ENCODE measurements at regions not wholly inside any gene's neighbourhood (a gene's known extent, or its start where the extent isn't known, plus 50 kb on each side); places are given as distances from the start of the nearest gene placed in this dataset.

DNA sequence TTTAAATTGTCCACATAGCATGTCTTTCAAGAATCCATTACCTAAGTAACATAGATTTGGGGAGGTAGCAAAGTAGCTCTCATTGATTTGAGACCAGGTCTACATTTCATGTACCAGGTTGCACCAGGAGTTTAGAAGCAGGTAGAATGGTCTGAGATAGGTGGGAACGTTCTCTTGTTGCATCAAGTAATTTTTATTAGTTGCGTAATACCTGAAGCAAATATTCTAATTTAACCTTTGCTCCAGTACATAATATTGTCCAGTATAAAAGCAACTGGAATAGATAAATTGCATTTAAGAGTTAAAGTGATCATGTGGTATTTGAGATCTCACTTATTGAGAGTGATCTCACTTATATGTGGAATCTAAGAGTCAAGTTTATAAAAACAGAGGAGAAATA lies 597.1 kb upstream of the PRMT6 start:
- no peak overlapping the region for H3K4me2 ChIP-seq (replicated peaks; ENCODE audit: extremely low read depth, low read length, poor library complexity, severe bottlenecking)
- H3K36me3 ChIP-seq (replicated peaks in 1 of 2; ENCODE audit: control insufficient read depth in 1 of 2, insufficient read depth in 2 of 2, low read length in 2 of 2): no peaks in the 10 kb centered on the region
- no peaks in the 10 kb centered on the region for H3K36me3 Mint-ChIP-seq
- H3K27ac ChIP-seq (ENCODE audit: low read depth in 1 of 2, low read length in 2 of 2): no peak overlapping the region
- no peak overlapping the region for H3K27ac Mint-ChIP-seq
- WGBS (ENCODE audit: insufficient coverage): no CpG with 5 or more reads among the region's 2 CpGs
- no peak overlapping the region for H3K4me3 ChIP-seq (replicated peaks in 1 of 3; ENCODE audit: low read depth in 2 of 3, low read length in 3 of 3)
- no peaks in the 10 kb centered on the region for H3K27me3 ChIP-seq (ENCODE audit: control insufficient read depth in 2 of 2, insufficient read depth in 2 of 2, low read length in 2 of 2)
- intact Hi-C loops (cut with micrococcal nuclease): no loop called here
- no peaks in the 10 kb centered on the region for H3K4me1 Mint-ChIP-seq
- H4K20me1 ChIP-seq (ENCODE audit: insufficient read depth, low read length): no peaks in the 10 kb centered on the region
- no peaks in the 10 kb centered on the region for H3K27me3 Mint-ChIP-seq (ENCODE audit: low read depth in 3 of 3)
- TF ChIP-seq CTCF (IDR thresholded peaks at IDR 0.05): no peak
- H3K4me1 ChIP-seq (ENCODE audit: control insufficient read depth in 1 of 2, insufficient read depth in 2 of 2, low read length in 2 of 2): no peaks in the 10 kb centered on the region
- no peak for DNase-seq
- peaks cover 0 to 7% (median 2%) of the 10 kb centered on the region in 7 donors for H3K9me3 Mint-ChIP-seq
- peaks cover 0 to 6% of the 10 kb centered on the region in 2 donors for H3K9me3 ChIP-seq (replicated peaks in 1 of 2; ENCODE audit: control insufficient read depth in 1 of 2, insufficient read depth in 1 of 2, low read length in 2 of 2)
- H3K4me3 Mint-ChIP-seq: no peak overlapping the region
- H3K9ac ChIP-seq (ENCODE audit: insufficient read depth, low read length, poor library complexity, severe bottlenecking): no peak overlapping the region
- no peaks in the 10 kb centered on the region for H3K79me2 ChIP-seq (ENCODE audit: insufficient read depth, low read length)
- no peak overlapping the region for H2AFZ ChIP-seq (ENCODE audit: insufficient read depth, low read depth, low read length, poor library complexity, severe bottlenecking)

DNA sequence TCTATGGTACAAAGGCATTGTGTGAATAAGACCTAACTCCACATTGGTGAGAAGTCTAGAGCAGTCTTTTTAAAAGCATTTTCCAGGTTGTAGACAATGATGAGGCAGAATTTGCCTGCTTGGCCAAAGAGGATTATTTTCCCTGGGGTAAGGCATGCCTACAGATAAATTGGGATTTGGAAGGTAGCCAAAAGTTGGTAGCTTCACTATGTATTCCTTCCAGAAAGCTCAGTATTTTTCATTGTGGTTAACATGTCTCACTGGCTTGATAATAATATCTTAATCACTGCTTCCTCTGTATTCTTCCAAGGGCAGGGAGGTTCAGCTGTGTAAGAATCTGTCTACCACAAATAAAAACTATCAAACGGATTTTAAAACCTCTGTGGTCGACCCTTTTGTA lies 590.8 kb upstream of the PRMT6 start:
- peaks cover 0 to 2% (median 0%) of the 10 kb centered on the region in 3 donors for H3K27me3 Mint-ChIP-seq (ENCODE audit: low read depth in 3 of 3)
- Histone ChIP-seq H3K27me3 (ENCODE audit: control insufficient read depth in 2 of 2, insufficient read depth in 2 of 2, low read length in 2 of 2) (no peaks in the 10 kb centered on the region), H4K20me1 (ENCODE audit: insufficient read depth, low read length) (no peaks in the 10 kb centered on the region), H2AFZ (ENCODE audit: insufficient read depth, low read depth, low read length, poor library complexity, severe bottlenecking) (no peak overlapping the region), H3K9me3 (replicated peaks in 1 of 2; ENCODE audit: control insufficient read depth in 1 of 2, insufficient read depth in 1 of 2, low read length in 2 of 2) (peaks cover 12 to 23% of the 10 kb centered on the region in 2 donors), H3K36me3 (replicated peaks in 1 of 2; ENCODE audit: control insufficient read depth in 1 of 2, insufficient read depth in 2 of 2, low read length in 2 of 2) (no peaks in the 10 kb centered on the region), H3K27ac (ENCODE audit: low read depth in 1 of 2, low read length in 2 of 2) (no peak overlapping the region), H3K9ac (ENCODE audit: insufficient read depth, low read length, poor library complexity, severe bottlenecking) (no peak overlapping the region), H3K4me3 (replicated peaks in 1 of 3; ENCODE audit: low read depth in 2 of 3, low read length in 3 of 3) (no peak overlapping the region), H3K4me1 (ENCODE audit: control insufficient read depth in 1 of 2, insufficient read depth in 2 of 2, low read length in 2 of 2) (no peaks in the 10 kb centered on the region), H3K4me2 (replicated peaks; ENCODE audit: extremely low read depth, low read length, poor library complexity, severe bottlenecking) (no peak overlapping the region), H3K79me2 (ENCODE audit: insufficient read depth, low read length) (no peaks in the 10 kb centered on the region)
- no peaks in the 10 kb centered on the region for H3K36me3 Mint-ChIP-seq
- peaks cover 0 to 12% (median 10%) of the 10 kb centered on the region in 7 donors for H3K9me3 Mint-ChIP-seq
- TF ChIP-seq CTCF (IDR thresholded peaks at IDR 0.05): no peak
- intact Hi-C loops (cut with micrococcal nuclease): no loop called here
- H3K4me3 Mint-ChIP-seq: no peak overlapping the region
- H3K27ac Mint-ChIP-seq: no peak overlapping the region
- no peak for DNase-seq
- WGBS (ENCODE audit: insufficient coverage): no CpG with 5 or more reads among the region's 2 CpGs
- H3K4me1 Mint-ChIP-seq: no peaks in the 10 kb centered on the region
